Activated B cell treated with CpG ODN at 0.5 μM for 24 hours (primary cell): ENCODE measurements at regions not wholly inside any gene's neighbourhood (a gene's known extent, or its start where the extent isn't known, plus 50 kb on each side); places are given as distances from the start of the nearest gene placed in this dataset.

ENCODE experiments used
- ATAC-seq: fragments of 200-7000 bp; cut with Tn5 transposase; one replicate; pipeline ENCODE4 v1.10.0; 2021; ENCODE audit warnings: low read depth, mild to moderate bottlenecking, moderate library complexity
- CTCF ChIA-PET: fragments of 350-600 bp; sonication (Branson Sonifier 250); formaldehyde crosslinking; loops from one replicate; lab custom pipeline; 2021; ENCODE audit warnings: antibody characterized with exemption; lab: Charles Lee
- POLR2A ChIA-PET: fragments of 350-600 bp; sonication (Branson Sonifier 250); formaldehyde crosslinking; loops from one replicate; lab custom pipeline; 2021; ENCODE audit warnings: antibody characterized with exemption; lab: Charles Lee
- DNase-seq: peaks from one replicate; pipeline ENCODE4 v3.0.0; 2022
- H3K27ac Mint-ChIP-seq: one replicate; pipeline ENCODE4 v1.8.0; 2020; ENCODE audit warnings: mixed read lengths
- H3K27me3 Mint-ChIP-seq: one replicate; pipeline ENCODE4 v1.8.0; 2021; ENCODE audit warnings: mixed read lengths
- H3K36me3 Mint-ChIP-seq: one replicate; pipeline ENCODE4 v1.8.0; 2021; ENCODE audit warnings: low read depth, mixed read lengths
- H3K4me1 Mint-ChIP-seq: one replicate; pipeline ENCODE4 v1.8.0; 2021; ENCODE audit warnings: mixed read lengths
- H3K4me3 Mint-ChIP-seq: one replicate; pipeline ENCODE4 v1.8.0; 2020; ENCODE audit warnings: mild to moderate bottlenecking, mixed read lengths
- H3K9me3 Mint-ChIP-seq: one replicate; pipeline ENCODE4 v1.8.0; 2020; ENCODE audit warnings: mixed read lengths
- intact Hi-C: fragments of 100-400 bp; cut with micrococcal nuclease; formaldehyde crosslinking; loops from one replicate; pipeline ENCODE4 v1.15.1; 2024
- TF ChIP-seq, protein P1 (sequence below): fragments of 200-600 bp; IDR thresholded peaks from one replicate; pipeline ENCODE4 v1.8.0; 2022; ENCODE audit warnings: antibody characterized with exemption, mild to moderate bottlenecking

- no peak overlapping the region for H3K27ac Mint-ChIP-seq
- TF ChIP-seq, protein P1, sequence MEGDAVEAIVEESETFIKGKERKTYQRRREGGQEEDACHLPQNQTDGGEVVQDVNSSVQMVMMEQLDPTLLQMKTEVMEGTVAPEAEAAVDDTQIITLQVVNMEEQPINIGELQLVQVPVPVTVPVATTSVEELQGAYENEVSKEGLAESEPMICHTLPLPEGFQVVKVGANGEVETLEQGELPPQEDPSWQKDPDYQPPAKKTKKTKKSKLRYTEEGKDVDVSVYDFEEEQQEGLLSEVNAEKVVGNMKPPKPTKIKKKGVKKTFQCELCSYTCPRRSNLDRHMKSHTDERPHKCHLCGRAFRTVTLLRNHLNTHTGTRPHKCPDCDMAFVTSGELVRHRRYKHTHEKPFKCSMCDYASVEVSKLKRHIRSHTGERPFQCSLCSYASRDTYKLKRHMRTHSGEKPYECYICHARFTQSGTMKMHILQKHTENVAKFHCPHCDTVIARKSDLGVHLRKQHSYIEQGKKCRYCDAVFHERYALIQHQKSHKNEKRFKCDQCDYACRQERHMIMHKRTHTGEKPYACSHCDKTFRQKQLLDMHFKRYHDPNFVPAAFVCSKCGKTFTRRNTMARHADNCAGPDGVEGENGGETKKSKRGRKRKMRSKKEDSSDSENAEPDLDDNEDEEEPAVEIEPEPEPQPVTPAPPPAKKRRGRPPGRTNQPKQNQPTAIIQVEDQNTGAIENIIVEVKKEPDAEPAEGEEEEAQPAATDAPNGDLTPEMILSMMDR: no peak
- no peaks in the 10 kb centered on the region for H3K9me3 Mint-ChIP-seq
- no peaks in the 10 kb centered on the region for H3K36me3 Mint-ChIP-seq
- ATAC-seq: no peak
- no peaks in the 10 kb centered on the region for H3K27me3 Mint-ChIP-seq
- DNase-seq: no peak
- intact Hi-C loops: no loop called here
- ChIA-PET POLR2A (no interaction called here), CTCF (no interaction called here)
- no peak overlapping the region for H3K4me3 Mint-ChIP-seq
- no peaks in the 10 kb centered on the region for H3K4me1 Mint-ChIP-seq
Observed at GRCh38 chr2:129726216-129726615, 253.2 kb upstream of the RAB6C start.

- DNase-seq: no peak
- H3K36me3 Mint-ChIP-seq: no peaks in the 10 kb centered on the region
- H3K4me1 Mint-ChIP-seq: no peaks in the 10 kb centered on the region
- no peak overlapping the region for H3K4me3 Mint-ChIP-seq
- no peak overlapping the region for H3K27ac Mint-ChIP-seq
- no peaks in the 10 kb centered on the region for H3K9me3 Mint-ChIP-seq
- no peaks in the 10 kb centered on the region for H3K27me3 Mint-ChIP-seq
- CTCF ChIA-PET: no interaction called here
- intact Hi-C loops: no loop called here
- POLR2A ChIA-PET: no interaction called here
- no peak for ATAC-seq
- TF ChIP-seq, protein P1: no peak
Observed at GRCh38 chr2:129727286-129727685, 252.2 kb upstream of the RAB6C start.

DNA sequence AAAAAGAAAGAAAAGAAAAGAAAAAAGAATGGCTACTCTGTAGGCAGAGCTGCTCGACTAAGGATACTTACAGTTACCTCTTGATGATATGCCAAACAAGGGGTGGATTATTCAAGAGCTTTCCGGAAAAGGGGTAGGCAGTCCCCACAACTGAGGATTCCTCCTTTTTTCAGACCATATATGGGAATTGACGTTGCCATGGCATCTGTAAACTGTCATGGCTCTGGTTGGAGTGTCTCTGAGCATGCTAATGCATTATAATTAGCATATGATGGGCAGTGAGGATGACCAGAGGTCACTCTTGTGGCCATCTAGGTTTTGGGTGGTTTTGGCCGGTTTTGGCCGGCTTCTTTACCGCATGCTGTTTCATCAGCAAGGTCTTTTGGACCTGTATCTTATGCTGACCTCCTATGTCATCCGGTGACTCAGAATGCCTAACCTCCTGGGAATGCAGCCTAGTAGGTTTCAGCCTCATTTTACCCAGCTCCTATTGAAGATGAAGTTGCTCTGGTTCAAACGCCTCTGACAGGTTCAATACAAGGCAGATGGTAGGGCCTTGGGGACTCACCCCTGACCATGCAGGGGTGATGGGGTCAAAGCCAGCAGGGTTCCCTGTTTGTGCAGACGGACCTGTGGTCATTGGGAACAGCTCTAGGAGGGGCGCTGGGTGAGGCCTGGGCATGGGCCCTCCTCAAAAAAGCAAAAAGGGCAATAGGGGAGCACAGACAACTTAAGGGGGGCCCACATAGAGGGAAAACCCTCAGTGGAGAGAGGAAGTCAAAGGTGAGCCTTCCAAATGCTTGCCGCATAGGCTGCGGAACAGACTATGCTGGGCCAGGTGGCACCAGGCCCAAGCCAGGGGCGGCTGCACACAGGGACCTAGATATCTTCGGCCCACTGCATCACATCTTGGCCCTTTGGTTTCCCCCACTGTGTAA lies 251.2 kb upstream of the RAB6C start:
- H3K36me3 Mint-ChIP-seq: no peaks in the 10 kb centered on the region
- H3K27me3 Mint-ChIP-seq: no peaks in the 10 kb centered on the region
- ATAC-seq: no peak
- H3K9me3 Mint-ChIP-seq: no peaks in the 10 kb centered on the region
- no peaks in the 10 kb centered on the region for H3K4me1 Mint-ChIP-seq
- CTCF ChIA-PET: no interaction called here
- no peak for DNase-seq
- TF ChIP-seq, protein P1: no peak
- POLR2A ChIA-PET: no interaction called here
- H3K27ac Mint-ChIP-seq: no peak overlapping the region
- no peak overlapping the region for H3K4me3 Mint-ChIP-seq
- intact Hi-C loops: no loop called here

DNA sequence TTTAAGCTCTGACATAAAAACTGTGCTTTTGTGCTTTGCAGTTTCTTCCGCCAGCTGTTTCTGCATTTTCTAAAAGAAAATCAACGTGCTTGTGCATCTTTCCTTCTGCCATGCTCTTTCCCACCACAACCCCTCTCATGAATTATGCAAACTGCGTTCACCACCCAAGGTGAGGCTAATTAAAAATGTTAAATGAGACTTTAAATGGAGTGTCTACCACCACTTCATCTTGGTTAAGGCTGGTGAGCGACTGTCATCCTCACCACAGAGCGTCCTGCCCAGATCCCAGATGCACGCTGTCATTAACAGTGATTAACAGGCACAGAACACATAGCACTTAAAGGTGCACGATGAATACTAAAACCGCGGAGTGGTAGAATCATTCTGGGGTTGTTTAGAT lies 250.5 kb upstream of the RAB6C start:
- Mint-ChIP-seq H3K9me3 (no peaks in the 10 kb centered on the region), H3K36me3 (no peaks in the 10 kb centered on the region), H3K4me3 (no peak overlapping the region), H3K4me1 (no peaks in the 10 kb centered on the region), H3K27me3 (no peaks in the 10 kb centered on the region), H3K27ac (no peak overlapping the region)
- ATAC-seq (no peak), DNase-seq (no peak)
- CTCF ChIA-PET: no interaction called here
- TF ChIP-seq, protein P1: no peak
- intact Hi-C loops: no loop called here
- POLR2A ChIA-PET: no interaction called here

- intact Hi-C loops: no loop called here
- POLR2A ChIA-PET: no interaction called here
- Mint-ChIP-seq H3K27me3 (no peaks in the 10 kb centered on the region), H3K4me3 (no peak overlapping the region), H3K9me3 (no peaks in the 10 kb centered on the region), H3K27ac (no peak overlapping the region), H3K36me3 (no peaks in the 10 kb centered on the region), H3K4me1 (no peaks in the 10 kb centered on the region)
- no peak for ATAC-seq
- CTCF ChIA-PET: no interaction called here
- TF ChIP-seq, protein P1: no peak
- DNase-seq: no peak
Observed at GRCh38 chr2:129729646-129730045, 249.8 kb upstream of the RAB6C start.
